CD8-positive, alpha-beta memory T cell (primary cell): ENCODE measurements at regions not wholly inside any gene's neighbourhood (a gene's known extent, or its start where the extent isn't known, plus 50 kb on each side); places are given as distances from the start of the nearest gene placed in this dataset.

Experiments
- CTCF ChIA-PET: fragments of 350-600 bp; sonication (Branson Sonifier 250); formaldehyde crosslinking; loops from one replicate; lab custom pipeline; 2021; ENCODE audit warnings: antibody characterized with exemption; lab: Charles Lee
- POLR2A ChIA-PET: fragments of 350-600 bp; sonication (Branson Sonifier 250); formaldehyde crosslinking; loops from one replicate; lab custom pipeline; 2021; ENCODE audit warnings: antibody characterized with exemption; lab: Charles Lee
- DNase-seq, 5 donors: peaks; one replicate each; pipeline versions ENCODE4 v3.0.0 to v3.0.0-alpha.2; 2020 to 2022; ENCODE audit warnings: mixed read lengths in 1 of 5
- H3K27ac ChIP-seq: one replicate; pipeline ENCODE4 v1.7.0; 2013; ENCODE audit warnings: low read depth, mild to moderate bottlenecking, low read length, moderate library complexity
- H3K27me3 ChIP-seq: 2 replicates; pipeline ENCODE4 v1.7.0; 2013; ENCODE audit warnings: low read length, mild to moderate bottlenecking; ENCODE audit not compliant: insufficient read depth, poor library complexity, severe bottlenecking
- H3K36me3 ChIP-seq: 2 replicates; pipeline ENCODE4 v1.7.0; 2013; ENCODE audit warnings: mild to moderate bottlenecking, low read length, moderate library complexity; ENCODE audit not compliant: insufficient read depth
- H3K4me1 ChIP-seq: 2 replicates; pipeline ENCODE4 v1.7.0; 2013; ENCODE audit warnings: mild to moderate bottlenecking, low read length, moderate library complexity; ENCODE audit not compliant: insufficient read depth
- H3K4me3 ChIP-seq: 2 replicates; pipeline ENCODE4 v1.7.0; 2013; ENCODE audit warnings: mild to moderate bottlenecking, low read length
- H3K9me3 ChIP-seq: 2 replicates; pipeline ENCODE4 v1.7.0; 2013; ENCODE audit warnings: mild to moderate bottlenecking, low read length
- H3K27ac Mint-ChIP-seq, 8 donors: one replicate each; pipeline ENCODE4 v1.8.0; 2020 to 2021; ENCODE audit warnings: mixed read lengths in 8 of 8, mild to moderate bottlenecking in 6 of 8, inconsistent platforms in 3 of 8, moderate library complexity in 3 of 8
- H3K27me3 Mint-ChIP-seq, 2 donors: one replicate each; pipeline ENCODE4 v1.8.0; 2020 to 2021; ENCODE audit warnings: mixed read lengths in 2 of 2, mild to moderate bottlenecking in 1 of 2, moderate library complexity in 1 of 2
- H3K36me3 Mint-ChIP-seq, 3 donors: one replicate each; pipeline ENCODE4 v1.8.0; 2020 to 2021; ENCODE audit warnings: mixed read lengths in 3 of 3, inconsistent platforms in 1 of 3, mild to moderate bottlenecking in 1 of 3
- H3K4me1 Mint-ChIP-seq, 3 donors: one replicate each; pipeline ENCODE4 v1.8.0; 2020 to 2021; ENCODE audit warnings: mixed read lengths in 3 of 3, inconsistent platforms in 1 of 3, mild to moderate bottlenecking in 1 of 3
- H3K4me3 Mint-ChIP-seq, 7 donors: one replicate each; pipeline ENCODE4 v1.8.0; 2020 to 2021; ENCODE audit warnings: mixed read lengths in 7 of 7, mild to moderate bottlenecking in 6 of 7, moderate library complexity in 4 of 7, inconsistent platforms in 2 of 7
- H3K9me3 Mint-ChIP-seq, 5 donors: one replicate each; pipeline ENCODE4 v1.8.0; 2020 to 2022; ENCODE audit warnings: mixed read lengths in 5 of 5, mild to moderate bottlenecking in 3 of 5, moderate library complexity in 2 of 5, inconsistent platforms in 1 of 5

- DNase-seq, result no peak
- Mint-ChIP-seq H3K9me3 (peaks cover 0 to 10% (median 3%) of the 10 kb centered on the region in 5 donors), H3K4me1 (no peaks in the 10 kb centered on the region), H3K4me3 (no peak overlapping the region), H3K27ac (no peak overlapping the region), H3K27me3 (no peaks in the 10 kb centered on the region), H3K36me3 (no peaks in the 10 kb centered on the region)
- Histone ChIP-seq H3K27ac (no peak overlapping the region), H3K9me3 (no peaks in the 10 kb centered on the region), H3K27me3 (no peaks in the 10 kb centered on the region), H3K4me1 (no peaks in the 10 kb centered on the region), H3K4me3 (no peak overlapping the region), H3K36me3 (no peaks in the 10 kb centered on the region)
- ChIA-PET POLR2A (no interaction called here), CTCF (no interaction called here)
Observed at GRCh38 chr7:46741181-46741580, 820.1 kb upstream of the IGFBP3 start.

DNA sequence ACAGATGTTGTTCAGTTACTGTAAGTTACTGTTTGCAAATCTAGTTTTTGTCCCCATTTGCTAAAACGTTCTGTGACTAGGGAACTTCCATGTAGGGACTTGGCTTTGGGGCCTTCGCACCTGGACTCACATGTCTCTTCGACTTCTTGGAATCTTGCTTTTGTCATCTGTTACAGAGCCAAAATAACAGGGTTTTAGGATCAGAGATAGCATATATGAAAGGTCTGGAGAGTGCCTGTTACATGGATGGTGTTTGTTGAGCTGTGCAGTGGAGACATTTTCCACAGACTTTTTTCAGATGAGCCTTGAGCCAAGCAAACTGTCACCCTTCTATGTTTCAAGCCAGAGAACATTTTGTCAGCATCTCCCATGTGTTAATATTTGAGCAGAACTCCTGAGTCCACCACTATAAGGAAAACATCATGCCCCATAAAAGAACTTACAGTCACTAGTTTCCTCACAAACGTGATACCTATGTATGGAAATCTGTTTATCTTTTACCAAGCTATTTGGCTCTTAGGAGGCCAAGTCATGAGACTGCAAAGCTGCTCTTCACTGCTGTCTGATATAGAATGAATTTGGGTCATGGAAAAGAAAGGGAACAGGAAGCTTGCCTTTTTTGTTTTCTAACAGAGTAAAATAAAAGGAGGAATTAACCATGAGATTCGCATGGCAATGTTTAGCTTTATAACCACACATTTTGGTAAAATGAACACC is 818.6 kb upstream of the IGFBP3 start:
- H3K9me3 ChIP-seq, result no peaks in the 10 kb centered on the region
- no peaks in the 10 kb centered on the region for H3K36me3 ChIP-seq
- ChIA-PET CTCF (no interaction called here), POLR2A (no interaction called here)
- DNase-seq, result no peak
- H3K36me3 Mint-ChIP-seq, result no peaks in the 10 kb centered on the region
- H3K9me3 Mint-ChIP-seq, result peaks cover 0 to 12% (median 6%) of the 10 kb centered on the region in 5 donors
- H3K4me1 Mint-ChIP-seq, result no peaks in the 10 kb centered on the region
- H3K27me3 ChIP-seq, result no peaks in the 10 kb centered on the region
- H3K27ac ChIP-seq, result no peak overlapping the region
- H3K4me3 ChIP-seq, result no peak overlapping the region
- H3K4me3 Mint-ChIP-seq, result no peak overlapping the region
- no peaks in the 10 kb centered on the region for H3K27me3 Mint-ChIP-seq
- no peak overlapping the region for H3K27ac Mint-ChIP-seq
- H3K4me1 ChIP-seq, result no peaks in the 10 kb centered on the region

GRCh38 chr7:46738796-46739195 is 817.7 kb upstream of the IGFBP3 start:
- no peaks in the 10 kb centered on the region for H3K36me3 Mint-ChIP-seq
- CTCF ChIA-PET, result no interaction called here

GRCh38 chr7:46738165-46738564 is 817.1 kb upstream of the IGFBP3 start:
- no peaks in the 10 kb centered on the region for H3K4me1 ChIP-seq
- H3K9me3 Mint-ChIP-seq, result peaks cover 0 to 11% (median 8%) of the 10 kb centered on the region in 5 donors

More at GRCh38 chr7:46738796-46739195, 817.7 kb upstream of the IGFBP3 start:
- no peak overlapping the region for H3K4me3 Mint-ChIP-seq
- no peaks in the 10 kb centered on the region for H3K27me3 ChIP-seq
- no peaks in the 10 kb centered on the region for H3K36me3 ChIP-seq
- no peak overlapping the region for H3K27ac Mint-ChIP-seq
- no peaks in the 10 kb centered on the region for H3K4me1 Mint-ChIP-seq
- H3K9me3 ChIP-seq, result no peaks in the 10 kb centered on the region
- no peaks in the 10 kb centered on the region for H3K4me1 ChIP-seq
- DNase-seq, result no peak
- H3K4me3 ChIP-seq, result no peak overlapping the region
- POLR2A ChIA-PET, result no interaction called here
- H3K9me3 Mint-ChIP-seq, result peaks cover 0 to 11% (median 5%) of the 10 kb centered on the region in 5 donors
- H3K27me3 Mint-ChIP-seq, result no peaks in the 10 kb centered on the region
- no peak overlapping the region for H3K27ac ChIP-seq

GRCh38 chr7:46725838-46726237 is 804.8 kb upstream of the IGFBP3 start:
- H3K27ac Mint-ChIP-seq, result no peak overlapping the region
- POLR2A ChIA-PET, result no interaction called here

More at GRCh38 chr7:46738165-46738564, 817.1 kb upstream of the IGFBP3 start:
- ChIA-PET CTCF (no interaction called here), POLR2A (no interaction called here)
- no peaks in the 10 kb centered on the region for H3K9me3 ChIP-seq
- H3K27me3 ChIP-seq, result no peaks in the 10 kb centered on the region
- no peak overlapping the region for H3K4me3 ChIP-seq
- Mint-ChIP-seq H3K4me1 (no peaks in the 10 kb centered on the region), H3K27ac (no peak overlapping the region), H3K4me3 (no peak overlapping the region), H3K27me3 (no peaks in the 10 kb centered on the region), H3K36me3 (no peaks in the 10 kb centered on the region)
- no peak for DNase-seq
- H3K36me3 ChIP-seq, result no peaks in the 10 kb centered on the region
- no peak overlapping the region for H3K27ac ChIP-seq

DNA sequence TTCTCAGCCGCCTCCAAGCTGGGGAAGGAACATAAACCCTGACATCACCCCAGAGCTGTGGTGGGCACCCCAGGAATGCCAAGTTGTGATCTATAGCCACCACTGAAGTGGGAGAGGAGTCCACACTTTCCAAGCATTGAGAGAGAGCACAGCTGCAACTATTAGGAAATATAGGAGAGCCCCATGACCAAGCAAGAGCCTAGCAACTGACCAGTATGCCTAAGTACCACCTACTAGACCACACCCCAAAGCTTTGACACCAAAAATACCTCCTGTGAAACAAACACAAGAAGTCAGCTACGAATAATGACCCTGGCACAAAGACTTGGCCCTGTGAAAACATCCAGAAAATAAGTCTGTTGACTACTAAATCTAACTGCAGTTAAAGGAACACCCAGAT is 804.1 kb upstream of the IGFBP3 start:
- no peak overlapping the region for H3K4me3 Mint-ChIP-seq
- no peaks in the 10 kb centered on the region for H3K36me3 ChIP-seq
- H3K36me3 Mint-ChIP-seq, result peaks cover 0 to 1% (median 0%) of the 10 kb centered on the region in 3 donors
- no peaks in the 10 kb centered on the region for H3K9me3 ChIP-seq
- DNase-seq, result no peak
- H3K4me1 ChIP-seq, result no peaks in the 10 kb centered on the region
- no peak overlapping the region for H3K27ac Mint-ChIP-seq
- CTCF ChIA-PET, result no interaction called here
- H3K4me1 Mint-ChIP-seq, result no peaks in the 10 kb centered on the region
- H3K27me3 ChIP-seq, result no peaks in the 10 kb centered on the region
- H3K9me3 Mint-ChIP-seq, result peaks cover 3 to 10% (median 9%) of the 10 kb centered on the region in 5 donors
- H3K27me3 Mint-ChIP-seq, result no peaks in the 10 kb centered on the region
- POLR2A ChIA-PET, result no interaction called here
- no peak overlapping the region for H3K27ac ChIP-seq
- no peak overlapping the region for H3K4me3 ChIP-seq

More at GRCh38 chr7:46725838-46726237, 804.8 kb upstream of the IGFBP3 start:
- H3K4me3 Mint-ChIP-seq, result no peak overlapping the region
- no peak for DNase-seq
- Histone ChIP-seq H3K9me3 (no peaks in the 10 kb centered on the region), H3K36me3 (no peaks in the 10 kb centered on the region), H3K27ac (no peak overlapping the region), H3K27me3 (no peaks in the 10 kb centered on the region), H3K4me3 (no peak overlapping the region), H3K4me1 (no peaks in the 10 kb centered on the region)
- CTCF ChIA-PET, result no interaction called here
- H3K9me3 Mint-ChIP-seq, result peaks cover 3 to 10% (median 9%) of the 10 kb centered on the region in 5 donors
- H3K36me3 Mint-ChIP-seq, result peaks cover 0 to 1% (median 0%) of the 10 kb centered on the region in 3 donors
- H3K4me1 Mint-ChIP-seq, result no peaks in the 10 kb centered on the region
- no peaks in the 10 kb centered on the region for H3K27me3 Mint-ChIP-seq

DNA sequence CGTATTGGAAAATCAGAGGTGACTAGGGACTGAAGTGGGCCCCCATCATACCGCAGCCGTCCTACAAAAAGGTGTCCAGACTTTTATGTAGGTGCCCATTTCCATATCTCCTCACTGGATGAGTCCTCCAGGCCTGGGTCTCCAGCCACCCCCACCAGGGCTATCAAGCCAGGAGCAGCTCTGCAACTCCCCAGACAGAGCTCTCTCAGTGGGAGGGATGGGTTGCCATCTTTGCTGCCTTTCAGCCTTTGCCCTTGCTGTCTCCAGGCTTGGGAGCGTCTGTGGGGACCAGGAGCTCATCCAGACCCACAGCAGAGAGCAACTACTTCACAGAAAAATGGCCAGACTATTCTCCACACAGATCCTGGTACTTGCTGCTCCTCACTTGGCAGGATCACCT is 802.7 kb upstream of the IGFBP3 start:
- H3K9me3 Mint-ChIP-seq, result peaks cover 3 to 13% (median 11%) of the 10 kb centered on the region in 5 donors
- no peaks in the 10 kb centered on the region for H3K27me3 ChIP-seq
- no peaks in the 10 kb centered on the region for H3K27me3 Mint-ChIP-seq
- no peaks in the 10 kb centered on the region for H3K9me3 ChIP-seq
- H3K27ac Mint-ChIP-seq, result no peak overlapping the region
- H3K27ac ChIP-seq, result no peak overlapping the region
- H3K36me3 Mint-ChIP-seq, result peaks cover 0 to 1% (median 0%) of the 10 kb centered on the region in 3 donors
- no peaks in the 10 kb centered on the region for H3K36me3 ChIP-seq
- no peak overlapping the region for H3K4me3 ChIP-seq
- no peaks in the 10 kb centered on the region for H3K4me1 ChIP-seq
- ChIA-PET POLR2A (no interaction called here), CTCF (no interaction called here)
- no peak overlapping the region for H3K4me3 Mint-ChIP-seq
- H3K4me1 Mint-ChIP-seq, result no peaks in the 10 kb centered on the region
- no peak for DNase-seq

- Histone ChIP-seq H3K27ac (no peak overlapping the region), H3K27me3 (no peaks in the 10 kb centered on the region), H3K4me3 (no peak overlapping the region), H3K36me3 (no peaks in the 10 kb centered on the region), H3K4me1 (no peaks in the 10 kb centered on the region), H3K9me3 (no peaks in the 10 kb centered on the region)
- DNase-seq, result no peak
- H3K27ac Mint-ChIP-seq, result no peak overlapping the region
- peaks cover 3 to 13% (median 12%) of the 10 kb centered on the region in 5 donors for H3K9me3 Mint-ChIP-seq
- H3K27me3 Mint-ChIP-seq, result no peaks in the 10 kb centered on the region
- H3K4me1 Mint-ChIP-seq, result no peaks in the 10 kb centered on the region
- no peaks in the 10 kb centered on the region for H3K36me3 Mint-ChIP-seq
- CTCF ChIA-PET, result no interaction called here
- POLR2A ChIA-PET, result no interaction called here
- no peak overlapping the region for H3K4me3 Mint-ChIP-seq
Observed at GRCh38 chr7:46723003-46723402, 801.9 kb upstream of the IGFBP3 start.
